NCI-H2196 (cell line): ENCODE measurements at regions not wholly inside any gene's neighbourhood (a gene's known extent, or its start where the extent isn't known, plus 50 kb on each side); places are given as distances from the start of the nearest gene placed in this dataset.

Experiments
- DNase-seq: peaks from one replicate; lab custom pipeline; 2025; ENCODE audit not compliant: unreplicated experiment; lab: John Stamatoyannopoulos, UW

GRCh38 chr14:65349100-65349499, 63.4 kb upstream of the FUT8 start:
- no peak for DNase-seq

DNA sequence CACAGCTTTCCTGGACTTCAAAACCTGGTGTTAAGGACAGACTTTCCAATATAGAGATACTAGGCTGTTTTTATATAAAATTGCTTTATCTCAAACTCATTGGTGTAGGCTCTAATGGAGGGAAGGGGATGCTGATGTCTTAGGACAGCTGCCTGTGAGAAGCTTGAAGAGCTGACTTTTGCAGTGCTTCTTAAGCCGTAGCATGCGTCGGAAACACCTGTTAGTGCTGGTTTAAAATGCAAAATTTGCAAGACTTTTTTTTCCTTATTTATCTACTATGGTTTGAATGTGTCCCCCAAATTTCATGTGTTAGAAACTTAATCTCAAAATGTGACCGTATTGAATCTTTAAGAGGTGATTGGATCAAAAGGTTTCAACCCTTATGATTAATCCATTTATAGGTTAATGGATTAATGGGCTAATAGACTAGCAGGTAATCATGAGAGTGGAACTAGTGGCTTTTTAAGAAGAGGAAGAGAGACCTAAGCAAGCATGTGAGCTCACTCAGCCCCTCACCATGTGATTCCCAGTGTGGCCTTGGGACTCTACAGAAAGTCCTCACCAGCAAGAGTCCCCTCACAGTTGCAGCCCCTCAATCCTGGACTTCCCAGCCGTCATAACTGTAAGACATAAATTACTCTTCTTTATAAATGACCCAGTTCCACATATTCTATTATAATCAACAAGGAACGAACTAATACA, 60.9 kb upstream of the FUT8 start:
- no peak for DNase-seq

DNA sequence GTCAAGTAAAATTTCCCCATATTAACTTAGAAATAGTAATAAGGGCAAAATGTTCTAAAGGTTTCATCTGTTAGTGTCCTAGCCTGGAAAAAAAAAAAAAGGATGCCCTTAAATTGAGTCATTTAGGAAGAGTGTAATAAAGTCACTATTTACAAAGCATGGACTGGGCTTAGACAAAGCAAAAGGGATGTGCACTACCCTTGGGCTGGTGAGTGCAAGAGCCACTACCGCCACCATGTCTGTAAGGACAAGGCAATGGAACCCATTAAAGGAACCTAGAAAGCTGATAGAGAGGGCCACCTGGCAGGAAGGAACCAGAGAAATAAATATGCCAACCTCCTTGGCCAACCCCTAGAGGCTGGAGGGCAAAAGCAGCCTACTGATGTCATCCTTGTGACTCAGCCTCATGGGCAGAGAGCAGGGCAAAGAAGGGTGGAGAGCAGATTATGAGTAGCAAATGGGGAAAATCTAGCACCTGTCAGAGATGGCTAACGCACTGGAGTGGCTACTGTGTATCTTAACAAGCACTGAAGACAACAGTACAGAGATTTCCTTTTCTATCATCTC, 59.5 kb upstream of the FUT8 start:
- DNase-seq: no peak

GRCh38 chr14:65354131-65354530, 58.4 kb upstream of the FUT8 start:
- DNase-seq: no peak

- DNase-seq: no peak
Measured at GRCh38 chr14:65354715-65355114, 57.8 kb upstream of the FUT8 start.

- no peak for DNase-seq
Measured at GRCh38 chr14:65356327-65356836, 56.1 kb upstream of the FUT8 start.

GRCh38 chr14:65357113-65357512, 55.4 kb upstream of the FUT8 start:
- DNase-seq: no peak

GRCh38 chr14:65357689-65358088, 54.8 kb upstream of the FUT8 start:
- no peak for DNase-seq

- DNase-seq: no peak
Measured at GRCh38 chr14:65359503-65359902, 53.0 kb upstream of the FUT8 start.

DNA sequence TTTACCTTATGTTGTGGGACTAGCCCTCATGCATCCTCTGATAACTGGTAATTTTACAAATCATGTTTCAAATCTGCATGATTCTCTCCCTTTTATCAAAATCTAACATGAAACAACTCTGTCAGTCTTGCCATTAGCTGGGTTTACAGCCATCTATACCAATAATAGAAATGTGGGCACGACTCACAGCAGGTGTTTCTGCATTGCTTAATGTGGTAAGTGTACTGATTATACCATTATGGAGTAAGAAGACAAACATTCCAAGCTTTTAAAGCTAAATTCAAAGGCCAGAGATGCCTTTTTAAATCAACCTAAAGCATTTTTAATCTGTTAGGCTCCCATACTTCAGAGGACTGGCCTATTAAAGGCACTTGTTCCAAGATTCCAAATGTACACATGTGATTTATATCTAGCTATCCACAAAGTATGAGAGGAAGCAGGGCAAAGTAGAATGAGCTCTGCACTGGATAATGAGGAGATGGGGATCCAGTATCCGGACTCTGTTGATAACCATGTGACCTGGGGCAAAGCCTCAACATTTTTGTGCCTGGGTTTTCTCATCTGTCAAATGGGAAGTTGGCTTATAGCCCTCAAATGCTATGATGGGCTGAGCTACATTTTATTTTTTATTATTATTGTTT, 52.3 kb upstream of the FUT8 start:
- no peak for DNase-seq

GRCh38 chr14:65361920-65362319, 50.6 kb upstream of the FUT8 start:
- peak; percentile 26 for DNase-seq
